Subcutaneous abdominal adipose tissue (tissue), 5 donors: ENCODE measurements at regions not wholly inside any gene's neighbourhood (a gene's known extent, or its start where the extent isn't known, plus 50 kb on each side); places are given as distances from the start of the nearest gene placed in this dataset.

Experiments
- H3K27ac ChIP-seq: one replicate; pipeline ENCODE4 v1.7.0; 2013; ENCODE audit warnings: low read depth, mild to moderate bottlenecking, inconsistent platforms, low read length, moderate library complexity
- H3K27me3 ChIP-seq, 5 donors: one replicate each; pipeline ENCODE4 v1.7.0; 2013; ENCODE audit warnings: low read length in 5 of 5, inconsistent platforms in 1 of 5; ENCODE audit not compliant: control insufficient read depth in 5 of 5, insufficient read depth in 4 of 5
- H3K36me3 ChIP-seq, 5 donors: one replicate each; pipeline ENCODE4 v1.7.0; 2013; ENCODE audit warnings: low read length in 5 of 5; ENCODE audit not compliant: control insufficient read depth in 5 of 5, insufficient read depth in 5 of 5
- H3K4me1 ChIP-seq, 5 donors: one replicate each; pipeline ENCODE4 v1.7.0; 2013; ENCODE audit warnings: low read length in 5 of 5, mild to moderate bottlenecking in 3 of 5, moderate library complexity in 1 of 5; ENCODE audit not compliant: control insufficient read depth in 5 of 5, insufficient read depth in 5 of 5
- H3K4me3 ChIP-seq, 5 donors: one replicate each; pipeline ENCODE4 v1.7.0; 2013; ENCODE audit warnings: low read length in 5 of 5, low read depth in 1 of 5
- H3K9ac ChIP-seq, 5 donors: one replicate each; pipeline ENCODE4 v1.7.0; 2013; ENCODE audit warnings: low read length in 5 of 5, mild to moderate bottlenecking in 4 of 5, moderate library complexity in 3 of 5
- H3K9me3 ChIP-seq, 5 donors: one replicate each; pipeline ENCODE4 v1.7.0; 2013; ENCODE audit warnings: low read length in 5 of 5; ENCODE audit not compliant: control insufficient read depth in 5 of 5
- donor health status: healthy.
- donor health status: healthy.
- donor health status: healthy.
- donor health status: healthy.
- donor health status: healthy.

GRCh38 chr7:109343678-109344077 lies 774.0 kb downstream of the DNAJB9 start:
- H3K4me3 ChIP-seq = no peak overlapping the region
- H3K27ac ChIP-seq = no peak overlapping the region
- H3K9ac ChIP-seq = no peak overlapping the region
- H3K9me3 ChIP-seq = no peaks in the 10 kb centered on the region
- H3K4me1 ChIP-seq = no peaks in the 10 kb centered on the region
- no peaks in the 10 kb centered on the region for H3K36me3 ChIP-seq
- no peaks in the 10 kb centered on the region for H3K27me3 ChIP-seq

- Histone ChIP-seq H3K4me1 (no peaks in the 10 kb centered on the region), H3K9ac (no peak overlapping the region), H3K9me3 (no peaks in the 10 kb centered on the region), H3K27me3 (no peaks in the 10 kb centered on the region), H3K4me3 (no peak overlapping the region), H3K27ac (no peak overlapping the region), H3K36me3 (no peaks in the 10 kb centered on the region)
Measured at GRCh38 chr7:109351493-109351892, 781.8 kb downstream of the DNAJB9 start.

GRCh38 chr7:109354000-109354399 lies 784.3 kb downstream of the DNAJB9 start:
- Histone ChIP-seq H3K9ac (no peak overlapping the region), H3K36me3 (no peaks in the 10 kb centered on the region), H3K4me3 (no peak overlapping the region), H3K4me1 (no peaks in the 10 kb centered on the region), H3K27me3 (no peaks in the 10 kb centered on the region), H3K27ac (no peak overlapping the region), H3K9me3 (no peaks in the 10 kb centered on the region)

- Histone ChIP-seq H3K36me3 (no peaks in the 10 kb centered on the region), H3K9me3 (peaks cover 0 to 4% (median 0%) of the 10 kb centered on the region in 5 donors), H3K27ac (no peak overlapping the region), H3K4me1 (no peaks in the 10 kb centered on the region), H3K27me3 (no peaks in the 10 kb centered on the region), H3K9ac (no peak overlapping the region), H3K4me3 (no peak overlapping the region)
Measured at GRCh38 chr7:109354552-109354951, 784.9 kb downstream of the DNAJB9 start.

DNA sequence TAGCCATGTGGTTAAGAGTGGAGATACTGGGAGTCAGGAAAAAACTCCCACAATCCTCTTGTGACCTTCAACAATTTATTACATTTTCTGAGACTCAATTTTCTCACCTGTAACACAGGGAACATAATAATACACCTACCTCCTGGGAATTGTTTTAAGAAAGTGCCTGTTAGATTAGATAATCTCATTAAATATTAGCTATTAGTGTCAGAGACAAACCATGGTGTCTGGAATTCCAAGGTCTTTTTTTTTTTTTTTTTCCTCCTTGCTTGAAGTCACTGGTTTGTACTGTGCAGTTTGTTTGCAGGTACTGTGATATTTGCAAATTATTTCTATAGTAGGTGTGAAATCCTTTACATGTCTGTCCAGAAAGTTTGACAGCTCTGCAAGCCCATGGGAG lies 806.1 kb downstream of the DNAJB9 start:
- H3K27ac ChIP-seq = no peak overlapping the region
- H3K4me3 ChIP-seq = no peak overlapping the region

GRCh38 chr7:109376576-109376975 lies 806.9 kb downstream of the DNAJB9 start:
- H3K4me1 ChIP-seq = no peaks in the 10 kb centered on the region
- H3K4me3 ChIP-seq = no peak overlapping the region
- no peak overlapping the region for H3K27ac ChIP-seq
- no peaks in the 10 kb centered on the region for H3K9me3 ChIP-seq
- H3K9ac ChIP-seq = no peak overlapping the region
- H3K27me3 ChIP-seq = no peaks in the 10 kb centered on the region
- H3K36me3 ChIP-seq = no peaks in the 10 kb centered on the region

More for the DNA sequence above, 806.1 kb downstream of the DNAJB9 start:
- Histone ChIP-seq H3K36me3 (no peaks in the 10 kb centered on the region), H3K9me3 (no peaks in the 10 kb centered on the region), H3K4me1 (no peaks in the 10 kb centered on the region), H3K27me3 (no peaks in the 10 kb centered on the region), H3K9ac (no peak overlapping the region)

- H3K27ac ChIP-seq = no peak overlapping the region
- no peaks in the 10 kb centered on the region for H3K9me3 ChIP-seq
- H3K4me3 ChIP-seq = no peak overlapping the region
- no peaks in the 10 kb centered on the region for H3K27me3 ChIP-seq
- H3K36me3 ChIP-seq = no peaks in the 10 kb centered on the region
- H3K9ac ChIP-seq = no peak overlapping the region
- H3K4me1 ChIP-seq = no peaks in the 10 kb centered on the region
Measured at GRCh38 chr7:109377076-109377884, 807.6 kb downstream of the DNAJB9 start.

DNA sequence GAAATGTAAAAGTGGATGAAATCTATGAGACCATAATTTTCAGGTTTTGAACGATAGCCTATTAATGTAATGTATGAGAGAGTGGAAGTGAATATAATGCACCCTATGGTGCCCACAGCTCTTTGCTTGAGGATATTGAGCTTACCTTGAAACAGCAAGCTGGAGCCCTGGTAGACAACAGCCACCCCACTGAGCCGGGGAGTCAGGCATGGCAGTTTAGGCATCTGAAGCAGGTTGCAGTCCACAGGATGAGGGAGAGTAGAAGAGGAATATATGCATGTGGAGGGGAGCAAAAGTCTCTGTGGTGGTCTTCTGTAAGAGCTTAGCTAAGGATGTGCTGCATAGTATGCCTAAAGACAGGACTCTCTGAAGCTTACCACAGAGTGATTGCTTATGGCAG lies 817.3 kb downstream of the DNAJB9 start:
- Histone ChIP-seq H3K4me3 (no peak overlapping the region), H3K9ac (no peak overlapping the region), H3K4me1 (no peaks in the 10 kb centered on the region), H3K36me3 (no peaks in the 10 kb centered on the region), H3K9me3 (no peaks in the 10 kb centered on the region), H3K27ac (no peak overlapping the region), H3K27me3 (no peaks in the 10 kb centered on the region)

- H3K9ac ChIP-seq = no peak overlapping the region
Measured at GRCh38 chr7:109387530-109387929, 817.9 kb downstream of the DNAJB9 start.

DNA sequence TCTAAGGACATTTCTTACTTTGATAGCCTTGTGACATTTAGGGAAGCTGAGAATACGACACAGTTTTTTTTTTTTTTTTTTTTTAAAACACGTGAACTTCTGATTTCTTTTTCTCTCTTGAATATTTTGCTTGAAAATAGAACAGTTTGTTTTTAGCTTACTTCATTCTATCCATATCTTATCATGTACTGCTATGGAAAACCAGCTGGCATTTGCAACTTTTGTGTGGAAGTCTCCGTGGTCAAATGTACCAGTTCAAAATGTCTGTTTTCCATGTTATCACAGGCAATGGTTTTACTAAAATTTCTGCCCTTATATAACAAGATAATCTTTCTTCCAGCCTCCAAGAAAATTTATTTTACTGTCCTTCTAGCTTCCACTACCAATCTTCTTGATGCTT lies 821.6 kb downstream of the DNAJB9 start:
- H3K4me1 ChIP-seq = no peaks in the 10 kb centered on the region
- H3K27me3 ChIP-seq = no peaks in the 10 kb centered on the region
- H3K9ac ChIP-seq = no peak overlapping the region
- no peak overlapping the region for H3K27ac ChIP-seq
- H3K4me3 ChIP-seq = no peak overlapping the region
- H3K36me3 ChIP-seq = no peaks in the 10 kb centered on the region
- no peaks in the 10 kb centered on the region for H3K9me3 ChIP-seq

More at GRCh38 chr7:109387530-109387929, 817.9 kb downstream of the DNAJB9 start:
- no peak overlapping the region for H3K4me3 ChIP-seq
- H3K27me3 ChIP-seq = no peaks in the 10 kb centered on the region
- no peak overlapping the region for H3K27ac ChIP-seq
- no peaks in the 10 kb centered on the region for H3K36me3 ChIP-seq
- H3K9me3 ChIP-seq = no peaks in the 10 kb centered on the region
- no peaks in the 10 kb centered on the region for H3K4me1 ChIP-seq
